Pancreas (tissue), 10 donors: ENCODE measurements at regions not wholly inside any gene's neighbourhood (a gene's known extent, or its start where the extent isn't known, plus 50 kb on each side); places are given as distances from the start of the nearest gene placed in this dataset.
A peak's percentile ranks its signal among the peaks of the same experiment; 100 is the strongest.

Experiments used
- ATAC-seq, 4 donors: fragments of 200-7000 bp; cut with Tn5 transposase; one replicate each; pipeline versions ENCODE4 v1.8.0 to v1.9.1; 2020; ENCODE audit warnings: mild to moderate bottlenecking in 4 of 4, moderate library complexity in 4 of 4
- DNase-seq, 6 donors: peaks; one replicate each; pipeline ENCODE4 v3.0.0-alpha.2; 2020
- FAIRE-seq: peaks from 2 replicates; lab custom pipeline; 2012; peaks lifted over from hg19 to GRCh38; lab: Jason Lieb, UNC
- H3K27ac ChIP-seq, 4 donors: fragments of 200-600 bp; sonication (generic); 1 replicate in 3 of 4; 2 replicates in 1 of 4; pipeline versions ENCODE4 v1.5.0 to v1.8.0; 2020
- H3K27me3 ChIP-seq, 4 donors: fragments of 200-600 bp; one replicate each; pipeline ENCODE4 v1.8.0; 2021
- H3K36me3 ChIP-seq, 3 donors: fragments of 200-600 bp; sonication (generic) in 1 of 3; one replicate each; pipeline versions ENCODE4 v1.5.0 to v1.8.0; 2020 to 2021
- H3K4me1 ChIP-seq, 3 donors: fragments of 200-600 bp; one replicate each; pipeline ENCODE4 v1.8.0; 2021
- H3K4me3 ChIP-seq, 4 donors: fragments of 200-600 bp; sonication (generic) in 2 of 4; one replicate each; pipeline versions ENCODE4 v1.5.0 to v1.8.0; 2020 to 2021
- H3K9me3 ChIP-seq, 4 donors: fragments of 200-600 bp; one replicate each; pipeline ENCODE4 v1.8.0; 2021
- WGBS, 2 donors: extraction: QIAGEN DNeasy Blood & Tissue Kit; methylation state at CpG; one replicate each; pipeline ENCODE4 v1.1.7; 2013; 5-methylcytosine and 5-hydroxymethylcytosine counted together
- intact Hi-C, 3 donors: fragments of 100-400 bp; cut with DNase I; formaldehyde crosslinking; loops; one replicate each; pipeline versions ENCODE4 v1.11.1 to v1.14.2; 2022
- TF ChIP-seq, protein P1 (sequence below), 4 donors: fragments of 200-600 bp; sonication (generic) in 3 of 4; IDR thresholded peaks; one replicate each; pipeline versions ENCODE4 v1.5.0 to v1.8.0; 2021; ENCODE audit warnings: antibody characterized with exemption in 4 of 4
- donor health status: healthy with polysubstance abuse.
- donor health status: DM: no; HTN: no; CAD: no; lungs with moderate emphysema.
- donor health status: DM: no; HTN: no; CAD: no.
- donor health status: control.
- donor health status: control.
- donor health status: Bipolar disorder and iron deficiency.
- donor health status: DM: yes; HTN: yes; CAD: no.
- donor health status: DM: no; HTN: no; CAD: no.
- donor health status: DM: no; HTN: no; CAD: no.
- donor health status: DM: yes; HTN: yes; CAD: no.

DNA sequence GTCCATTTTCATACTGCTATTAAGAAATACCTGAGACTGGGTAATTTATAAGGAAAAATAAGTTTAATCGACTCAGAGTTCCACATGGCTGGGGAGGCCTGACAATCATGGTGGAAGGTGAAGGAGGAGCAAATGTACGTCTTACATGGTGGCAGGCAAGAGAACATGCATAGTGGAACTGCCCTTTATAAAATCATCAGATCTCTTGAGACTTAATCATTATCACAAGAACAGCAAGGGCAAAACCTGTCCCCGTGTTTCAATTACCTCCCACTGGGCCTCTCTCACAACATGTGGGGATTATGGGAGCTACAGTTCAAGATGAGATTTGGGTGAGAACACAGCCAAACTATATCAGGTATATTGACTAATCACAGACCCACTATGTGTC is 370.2 kb upstream of the USP24 start:
- ATAC-seq (no peak), FAIRE-seq (no peak), DNase-seq (no peak)
- whole genome bisulfite sequencing, 2 donors, result 72 to 80% methylated on average over 3 of the region's 3 CpGs
- no peaks in the 10 kb centered on the region for H3K27me3 ChIP-seq
- intact Hi-C loops, result no loop called here
- H3K36me3 ChIP-seq, result no peaks in the 10 kb centered on the region
- no peaks in the 10 kb centered on the region for H3K4me1 ChIP-seq
- TF ChIP-seq, protein P1, sequence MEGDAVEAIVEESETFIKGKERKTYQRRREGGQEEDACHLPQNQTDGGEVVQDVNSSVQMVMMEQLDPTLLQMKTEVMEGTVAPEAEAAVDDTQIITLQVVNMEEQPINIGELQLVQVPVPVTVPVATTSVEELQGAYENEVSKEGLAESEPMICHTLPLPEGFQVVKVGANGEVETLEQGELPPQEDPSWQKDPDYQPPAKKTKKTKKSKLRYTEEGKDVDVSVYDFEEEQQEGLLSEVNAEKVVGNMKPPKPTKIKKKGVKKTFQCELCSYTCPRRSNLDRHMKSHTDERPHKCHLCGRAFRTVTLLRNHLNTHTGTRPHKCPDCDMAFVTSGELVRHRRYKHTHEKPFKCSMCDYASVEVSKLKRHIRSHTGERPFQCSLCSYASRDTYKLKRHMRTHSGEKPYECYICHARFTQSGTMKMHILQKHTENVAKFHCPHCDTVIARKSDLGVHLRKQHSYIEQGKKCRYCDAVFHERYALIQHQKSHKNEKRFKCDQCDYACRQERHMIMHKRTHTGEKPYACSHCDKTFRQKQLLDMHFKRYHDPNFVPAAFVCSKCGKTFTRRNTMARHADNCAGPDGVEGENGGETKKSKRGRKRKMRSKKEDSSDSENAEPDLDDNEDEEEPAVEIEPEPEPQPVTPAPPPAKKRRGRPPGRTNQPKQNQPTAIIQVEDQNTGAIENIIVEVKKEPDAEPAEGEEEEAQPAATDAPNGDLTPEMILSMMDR (IDR thresholded peaks at IDR 0.05), result no peak
- H3K4me3 ChIP-seq, result no peak overlapping the region
- no peak overlapping the region for H3K27ac ChIP-seq
- H3K9me3 ChIP-seq, result no peaks in the 10 kb centered on the region

DNA sequence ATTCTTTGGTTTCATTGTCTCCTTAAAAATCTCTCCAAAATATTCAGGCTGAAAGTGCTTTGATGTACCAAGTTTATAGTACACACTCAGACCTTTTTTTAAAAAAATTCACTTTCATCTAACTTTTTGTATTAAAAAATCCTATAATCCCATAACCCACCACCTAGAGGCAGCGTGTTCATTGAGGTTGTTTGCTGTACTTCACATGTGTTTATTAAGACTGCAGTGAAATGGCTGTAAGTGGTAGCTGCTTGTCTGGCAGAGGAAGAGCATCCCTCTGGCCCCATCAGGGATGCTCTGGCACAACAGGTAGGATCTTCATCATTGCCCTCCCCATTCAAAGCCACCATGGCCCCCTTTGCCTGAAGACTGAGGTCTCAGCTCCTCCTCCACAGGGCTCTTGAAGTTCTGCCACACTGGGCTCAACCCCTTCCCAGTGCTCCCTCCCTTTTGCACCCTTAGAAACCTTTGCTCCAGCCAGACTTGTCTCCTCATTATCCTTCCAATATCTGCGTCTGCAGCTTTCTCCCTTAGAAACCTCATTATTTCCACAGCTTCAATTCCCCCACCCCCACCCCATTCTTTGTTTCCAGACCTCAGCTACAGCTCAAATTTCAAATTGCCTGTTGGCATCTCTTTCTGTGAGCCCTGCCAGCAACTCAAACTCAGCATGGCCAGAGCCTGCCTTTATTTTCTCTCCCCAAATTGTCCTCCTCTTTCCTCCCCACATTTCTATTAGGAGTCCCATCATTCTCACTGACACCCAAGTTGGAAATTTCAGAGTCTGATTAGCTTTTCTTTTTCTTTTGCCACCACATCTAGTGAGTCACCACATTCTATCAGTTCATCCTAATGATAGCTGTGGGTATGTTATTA is 369.6 kb upstream of the USP24 start:
- TF ChIP-seq, protein P1 (IDR thresholded peaks at IDR 0.05), result no peak
- peak in 2 of 4 donors; percentile 24 to 44 for ATAC-seq

DNA sequence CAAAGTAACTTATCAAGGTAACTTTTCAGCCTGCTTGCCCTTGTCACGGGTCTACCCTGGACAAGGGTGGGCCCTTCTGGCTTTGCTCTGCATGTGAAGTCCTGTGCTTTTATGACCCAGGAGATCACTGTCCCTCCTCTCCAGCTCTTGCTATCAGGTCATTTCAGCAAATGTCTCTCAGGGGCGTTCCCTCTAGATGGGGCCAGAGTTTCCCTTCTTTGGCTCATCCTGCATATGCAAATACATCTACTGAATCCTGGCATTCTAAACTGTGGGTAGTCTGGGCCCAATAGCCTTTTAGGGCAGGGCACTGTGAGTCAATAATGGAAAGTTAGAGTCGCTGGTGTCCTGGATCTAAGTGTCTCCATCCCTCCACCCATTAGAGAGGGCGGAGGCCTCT is 366.9 kb upstream of the USP24 start:
- H3K9me3 ChIP-seq, result no peaks in the 10 kb centered on the region
- TF ChIP-seq, protein P1 (IDR thresholded peaks at IDR 0.05), result no peak
- no peak overlapping the region for H3K27ac ChIP-seq
- no peaks in the 10 kb centered on the region for H3K4me1 ChIP-seq
- DNase-seq (no peak), ATAC-seq (no peak), FAIRE-seq (no peak)
- 86 to 91% methylated on average over 4 of the region's 4 CpGs for WGBS, 2 donors
- no peaks in the 10 kb centered on the region for H3K36me3 ChIP-seq
- H3K27me3 ChIP-seq, result no peaks in the 10 kb centered on the region
- H3K4me3 ChIP-seq, result no peak overlapping the region
- intact Hi-C loops, result no loop called here

More for the DNA sequence above, 369.6 kb upstream of the USP24 start:
- H3K27ac ChIP-seq, result no peak overlapping the region
- 32 to 42% methylated on average over 2 of the region's 2 CpGs for WGBS, 2 donors
- no peaks in the 10 kb centered on the region for H3K36me3 ChIP-seq
- intact Hi-C loops, result no loop called here
- FAIRE-seq (no peak), DNase-seq (no peak)
- no peaks in the 10 kb centered on the region for H3K9me3 ChIP-seq
- H3K27me3 ChIP-seq, result no peaks in the 10 kb centered on the region
- H3K4me1 ChIP-seq, result no peaks in the 10 kb centered on the region
- no peak overlapping the region for H3K4me3 ChIP-seq

GRCh38 chr1:55580845-55581332 is 365.7 kb upstream of the USP24 start:
- FAIRE-seq, result no peak
- intact Hi-C loops, result no loop called here
- H3K27ac ChIP-seq, result no peak overlapping the region

More at GRCh38 chr1:55580845-55581332, 365.7 kb upstream of the USP24 start:
- no peak overlapping the region for H3K4me3 ChIP-seq
- ATAC-seq (peak in 1 of 4 donors; percentile 28), DNase-seq (no peak)
- WGBS, 2 donors, result 74 to 80% methylated on average over 3 of the region's 3 CpGs
- TF ChIP-seq, protein P1 (IDR thresholded peaks at IDR 0.05), result no peak
- no peaks in the 10 kb centered on the region for H3K36me3 ChIP-seq
- no peaks in the 10 kb centered on the region for H3K27me3 ChIP-seq
- no peaks in the 10 kb centered on the region for H3K4me1 ChIP-seq
- H3K9me3 ChIP-seq, result no peaks in the 10 kb centered on the region
